GM19395 (cell line): ENCODE measurements at regions not wholly inside any gene's neighbourhood (a gene's known extent, or its start where the extent isn't known, plus 50 kb on each side); places are given as distances from the start of the nearest gene placed in this dataset.
"Not testable (repeated sequence)": the region's sequence is repeated elsewhere in the genome, so short reads cannot be mapped to it uniquely, and the experiment has no call there.

Experiments used
- ATAC-seq: cut with Tn5 transposase; IDR thresholded peaks from one replicate; pipeline ENCODE4 v1.9.1; 2021; ENCODE audit warnings: mild to moderate bottlenecking, moderate library complexity; ENCODE audit not compliant: unreplicated experiment

DNA sequence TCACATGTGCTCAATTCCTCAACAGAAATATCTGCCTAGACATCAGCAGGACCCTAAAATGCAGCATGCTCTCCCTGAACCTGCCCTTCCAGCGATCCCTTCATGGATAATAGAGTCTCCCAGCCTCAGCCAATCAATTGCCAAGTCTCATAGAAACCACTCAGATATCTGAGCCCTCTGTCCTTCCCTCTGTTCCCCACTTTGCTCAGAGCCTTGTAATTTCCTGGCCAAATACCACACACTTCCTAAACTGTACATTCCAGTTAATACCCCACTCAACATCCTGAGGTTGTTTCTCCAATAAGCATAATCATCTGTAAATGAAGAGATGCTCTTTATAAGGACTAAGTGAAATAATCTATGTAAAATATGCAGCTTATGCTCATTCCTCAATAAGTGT is 59.3 kb upstream of the PTGFRN start:
- ATAC-seq: no peak

DNA sequence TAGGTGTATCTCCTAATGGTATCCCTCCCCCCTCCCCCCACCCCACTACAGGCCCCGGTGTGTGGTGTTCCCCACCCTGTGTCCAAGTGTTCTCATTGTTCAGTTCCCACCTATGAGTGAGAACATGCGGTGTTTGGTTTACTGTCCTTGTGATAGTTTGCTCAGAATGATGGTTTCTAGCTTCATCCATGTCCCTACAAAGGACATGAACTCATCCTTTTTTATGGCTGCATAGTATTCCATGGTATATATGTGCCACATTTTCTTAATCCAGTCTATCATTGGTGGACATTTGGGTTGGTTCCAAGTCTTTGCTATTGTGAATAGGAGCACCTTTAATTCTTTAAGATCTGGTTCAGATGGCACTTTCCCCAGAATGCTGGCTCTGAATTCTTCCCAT is 58.5 kb upstream of the PTGFRN start:
- ATAC-seq: not testable (repeated sequence)

DNA sequence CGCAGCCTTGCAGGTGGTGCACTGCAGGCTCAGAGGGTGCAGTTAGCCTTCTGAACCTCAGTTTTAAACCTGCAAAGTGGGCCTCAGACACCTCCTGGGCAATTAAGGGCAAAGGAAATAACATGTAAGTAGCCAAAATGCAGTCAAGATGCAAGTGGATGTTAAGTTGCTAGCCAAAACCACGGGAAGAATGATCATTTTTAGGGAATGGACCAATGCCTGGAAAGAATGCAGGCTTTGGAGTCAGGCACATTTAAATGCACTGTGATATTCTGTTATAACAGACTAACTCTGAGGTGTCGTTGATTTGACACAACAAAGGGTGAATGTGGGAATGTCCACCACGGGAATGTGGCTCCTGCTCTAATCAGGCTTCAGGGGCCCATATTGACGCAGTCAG is 57.9 kb upstream of the PTGFRN start:
- ATAC-seq: no peak

DNA sequence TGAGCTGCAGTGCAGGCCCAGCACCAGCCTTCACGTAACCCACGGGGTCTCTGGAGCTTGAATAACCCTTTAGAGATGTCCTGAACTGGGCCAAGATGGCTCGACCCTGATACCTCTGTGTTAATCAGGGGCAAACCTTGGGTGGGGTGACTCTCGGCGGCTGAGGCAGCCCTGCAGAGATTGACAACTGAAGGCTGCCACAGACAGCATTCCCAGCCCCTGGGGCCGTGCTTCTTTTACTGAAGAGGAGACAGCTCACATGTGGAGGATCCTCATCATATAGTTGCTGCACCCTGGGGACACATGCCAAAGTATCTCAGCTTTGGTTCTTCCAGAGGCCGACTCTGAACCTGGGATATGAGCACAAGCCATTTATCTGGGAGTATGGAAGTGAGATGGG is 57.3 kb upstream of the PTGFRN start:
- ATAC-seq: no peak

DNA sequence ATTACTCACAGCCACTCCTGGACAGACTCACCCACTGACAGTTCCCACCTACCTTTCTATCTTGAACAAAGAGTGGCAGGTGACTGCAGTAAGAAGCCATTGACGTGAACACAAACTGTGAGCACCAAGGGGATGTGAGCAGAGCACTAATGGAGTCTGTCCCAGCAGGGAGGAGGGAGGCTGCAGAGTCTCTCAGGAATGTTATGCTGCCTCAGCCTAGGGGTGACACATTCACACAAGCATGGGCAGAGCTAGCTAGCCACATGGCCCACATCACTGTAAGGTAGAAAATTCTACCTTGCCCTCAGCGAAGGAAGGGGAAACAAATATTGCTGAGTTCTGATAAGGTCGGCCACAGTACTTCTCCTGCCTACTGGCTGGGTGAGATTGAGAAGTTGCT is 56.8 kb upstream of the PTGFRN start:
- no peak for ATAC-seq

DNA sequence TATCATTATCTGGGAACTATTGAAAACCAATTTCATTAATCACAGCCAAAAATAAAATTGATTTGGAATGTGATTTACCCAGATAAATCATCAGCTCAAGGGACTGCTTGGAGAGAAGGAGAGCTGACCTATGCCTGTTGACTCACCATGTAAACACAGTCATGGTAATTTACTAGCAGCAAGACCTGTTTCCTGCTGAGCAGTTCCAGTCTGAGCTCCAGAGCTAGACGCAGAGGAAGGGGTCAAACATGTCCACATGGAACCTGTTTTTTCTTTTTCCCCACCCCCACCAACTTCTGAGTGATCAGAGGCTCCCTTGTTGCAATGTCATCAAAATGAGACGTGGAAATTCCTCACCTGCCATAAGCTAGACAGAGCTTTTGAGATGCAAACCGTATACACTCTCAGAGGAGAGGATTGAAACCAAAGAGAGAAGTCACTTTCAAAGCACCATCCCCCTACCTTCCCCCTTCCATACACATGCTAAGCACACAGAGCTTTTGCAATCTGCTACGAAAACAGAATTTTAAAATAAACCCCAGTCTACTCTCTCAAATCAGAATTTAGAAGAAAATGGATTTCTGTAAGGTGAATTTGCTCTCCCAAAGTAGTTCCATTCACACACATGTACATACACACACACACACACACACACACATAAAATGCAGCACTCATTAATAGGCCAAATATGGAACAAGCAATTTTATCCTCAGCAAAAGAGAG is 55.9 kb upstream of the PTGFRN start:
- no peak for ATAC-seq

DNA sequence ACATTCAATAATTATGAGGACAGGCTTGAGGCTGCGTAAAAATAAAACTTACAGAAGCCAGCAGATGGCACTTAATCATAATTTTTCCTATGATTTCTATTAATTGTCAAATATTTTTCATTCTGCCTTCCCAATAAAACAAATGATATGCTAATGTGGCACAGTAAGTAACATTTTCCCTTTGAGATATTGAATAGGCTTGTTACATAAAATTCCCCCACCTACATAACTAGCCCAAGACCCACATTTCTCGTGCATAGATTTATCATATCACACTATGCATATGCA is 55.4 kb upstream of the PTGFRN start:
- no peak for ATAC-seq

DNA sequence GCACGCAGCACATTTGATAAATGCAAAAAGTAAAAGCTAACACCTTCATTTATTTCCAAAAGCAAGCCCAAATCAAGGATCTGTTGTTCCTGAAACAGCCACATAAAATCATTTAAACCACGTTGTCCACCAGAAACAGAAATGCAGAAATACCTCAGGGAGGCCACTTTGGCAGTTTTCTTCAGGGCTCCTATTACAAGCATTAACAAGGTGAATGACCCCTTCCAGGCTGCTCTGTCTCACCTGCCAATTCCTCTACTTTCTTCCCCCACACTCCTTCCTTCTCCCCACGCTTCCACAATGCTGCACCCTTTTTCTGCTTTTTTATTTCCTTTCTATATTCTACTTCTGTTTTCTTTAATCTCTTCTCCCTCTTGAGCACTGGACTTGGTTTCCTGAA is 55.0 kb upstream of the PTGFRN start:
- ATAC-seq: no peak

DNA sequence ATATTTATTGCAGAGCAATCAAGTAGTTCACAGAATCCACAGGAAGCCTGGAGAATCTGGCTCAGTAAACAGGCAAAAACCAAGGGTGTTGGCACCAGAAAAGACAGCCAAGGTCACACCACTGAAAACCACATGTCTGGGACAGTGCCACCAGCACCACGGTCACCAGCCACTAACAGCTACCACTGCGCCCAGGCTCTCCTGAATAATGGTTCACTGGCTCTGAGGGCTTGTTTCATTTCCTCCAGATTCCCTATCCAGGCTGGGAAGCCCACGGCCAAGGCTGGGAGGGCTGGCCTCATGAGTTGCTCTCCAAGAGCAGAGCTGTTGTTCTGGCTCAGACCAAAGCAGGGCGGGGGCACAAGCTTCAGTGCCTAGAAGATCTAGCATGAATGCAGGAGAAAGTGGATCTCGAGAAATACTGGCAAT is 54.5 kb upstream of the PTGFRN start:
- ATAC-seq: no peak

DNA sequence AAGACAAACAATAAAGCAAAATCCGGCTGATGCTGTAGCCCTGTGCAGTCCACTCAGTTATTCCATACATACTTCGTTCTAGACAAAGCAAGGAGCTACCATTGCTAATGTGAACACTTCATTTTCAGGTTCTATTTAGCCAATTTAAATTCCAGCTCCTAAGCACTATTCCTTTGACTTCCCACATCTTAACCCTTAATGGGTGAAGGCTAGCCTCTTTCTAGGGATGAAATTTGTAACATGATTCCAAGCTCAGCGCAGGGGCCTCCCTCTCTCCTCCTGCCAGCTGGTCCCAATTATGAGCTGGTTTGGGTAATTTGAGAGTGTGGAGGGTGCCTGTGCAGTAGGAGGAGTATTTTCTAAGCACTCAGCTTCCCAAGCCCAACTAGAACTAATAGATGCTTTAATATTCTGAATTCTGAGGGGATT is 53.9 kb upstream of the PTGFRN start:
- no peak for ATAC-seq

DNA sequence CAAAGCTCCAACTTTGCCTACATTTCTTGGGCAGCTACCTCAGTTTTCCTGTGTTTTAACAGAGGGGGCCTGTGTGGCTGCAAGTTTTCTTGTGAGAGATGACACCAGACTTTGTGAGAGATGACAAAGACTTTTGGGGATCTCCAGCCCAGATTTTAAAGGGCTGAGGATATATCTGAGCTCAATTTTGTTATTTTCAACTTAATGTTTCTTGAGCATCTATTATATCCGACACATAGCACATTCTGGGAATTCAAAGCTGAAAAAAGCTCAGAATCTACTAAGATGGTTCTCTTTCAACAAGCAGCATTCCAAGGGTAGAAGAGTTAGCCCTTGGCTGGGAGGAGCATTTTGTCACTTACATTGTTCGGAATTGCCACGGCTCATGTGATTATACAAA is 53.4 kb upstream of the PTGFRN start:
- ATAC-seq: no peak

DNA sequence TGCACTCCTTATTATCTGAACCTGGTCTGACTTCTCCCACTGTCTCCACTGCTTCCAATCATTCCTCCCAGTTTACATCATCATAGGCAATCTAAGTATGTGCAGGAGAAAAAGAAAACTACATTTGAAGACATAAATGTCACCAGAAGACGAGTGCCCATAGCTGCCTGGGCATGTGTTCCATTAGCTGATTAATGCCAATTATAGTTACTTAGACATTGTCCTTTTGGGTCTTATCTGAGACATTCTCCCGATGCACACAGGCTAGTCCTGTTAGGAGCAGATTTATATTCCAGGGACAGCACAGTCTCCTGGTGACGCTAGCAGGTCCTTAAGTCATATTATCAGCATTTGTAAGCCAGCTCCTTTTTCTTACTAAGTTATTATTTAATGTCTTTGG is 52.6 kb upstream of the PTGFRN start:
- ATAC-seq: no peak
